GM10266 (cell line): ENCODE measurements at regions not wholly inside any gene's neighbourhood (a gene's known extent, or its start where the extent isn't known, plus 50 kb on each side); places are given as distances from the start of the nearest gene placed in this dataset.

Experiments
- DNase-seq: peaks from one replicate; pipeline ENCODE4 v3.0.0; 2012; ENCODE audit errors: extremely low spot score
- TF ChIP-seq, protein P1 (sequence below): IDR thresholded peaks from 2 replicates; pipeline ENCODE4 v1.5.1; 2012; ENCODE audit warnings: mild to moderate bottlenecking, low read depth; ENCODE audit not compliant: control insufficient read depth, insufficient read depth; ENCODE audit errors: missing control alignments

GRCh38 chr5:126074538-126074937 lies 348.7 kb upstream of the GRAMD2B start:
- TF ChIP-seq, protein P1, sequence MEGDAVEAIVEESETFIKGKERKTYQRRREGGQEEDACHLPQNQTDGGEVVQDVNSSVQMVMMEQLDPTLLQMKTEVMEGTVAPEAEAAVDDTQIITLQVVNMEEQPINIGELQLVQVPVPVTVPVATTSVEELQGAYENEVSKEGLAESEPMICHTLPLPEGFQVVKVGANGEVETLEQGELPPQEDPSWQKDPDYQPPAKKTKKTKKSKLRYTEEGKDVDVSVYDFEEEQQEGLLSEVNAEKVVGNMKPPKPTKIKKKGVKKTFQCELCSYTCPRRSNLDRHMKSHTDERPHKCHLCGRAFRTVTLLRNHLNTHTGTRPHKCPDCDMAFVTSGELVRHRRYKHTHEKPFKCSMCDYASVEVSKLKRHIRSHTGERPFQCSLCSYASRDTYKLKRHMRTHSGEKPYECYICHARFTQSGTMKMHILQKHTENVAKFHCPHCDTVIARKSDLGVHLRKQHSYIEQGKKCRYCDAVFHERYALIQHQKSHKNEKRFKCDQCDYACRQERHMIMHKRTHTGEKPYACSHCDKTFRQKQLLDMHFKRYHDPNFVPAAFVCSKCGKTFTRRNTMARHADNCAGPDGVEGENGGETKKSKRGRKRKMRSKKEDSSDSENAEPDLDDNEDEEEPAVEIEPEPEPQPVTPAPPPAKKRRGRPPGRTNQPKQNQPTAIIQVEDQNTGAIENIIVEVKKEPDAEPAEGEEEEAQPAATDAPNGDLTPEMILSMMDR, result no peak

GRCh38 chr5:126079266-126079665 lies 343.9 kb upstream of the GRAMD2B start:
- TF ChIP-seq, protein P1, result no peak
- DNase-seq, result no peak

More at GRCh38 chr5:126074538-126074937, 348.7 kb upstream of the GRAMD2B start:
- no peak for DNase-seq

DNA sequence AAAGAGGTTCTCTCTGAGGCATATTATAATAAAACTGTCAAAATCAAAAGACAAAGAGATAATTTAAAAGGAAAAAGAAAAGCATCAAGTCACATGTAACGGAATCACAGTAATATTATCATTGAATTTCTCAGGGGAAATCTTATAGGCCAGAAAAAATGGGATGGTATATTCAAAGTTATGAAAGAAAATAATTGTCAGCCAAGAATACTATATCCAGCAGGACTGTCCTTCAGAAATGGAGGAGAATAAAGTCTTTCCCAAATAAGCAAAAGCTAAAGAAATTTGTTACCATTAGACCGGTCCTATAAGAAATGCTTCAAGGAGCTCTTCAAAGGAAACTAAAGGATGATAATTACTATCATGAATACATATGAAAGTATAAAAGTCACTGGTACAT lies 342.0 kb upstream of the GRAMD2B start:
- TF ChIP-seq, protein P1, result no peak
- DNase-seq, result no peak

DNA sequence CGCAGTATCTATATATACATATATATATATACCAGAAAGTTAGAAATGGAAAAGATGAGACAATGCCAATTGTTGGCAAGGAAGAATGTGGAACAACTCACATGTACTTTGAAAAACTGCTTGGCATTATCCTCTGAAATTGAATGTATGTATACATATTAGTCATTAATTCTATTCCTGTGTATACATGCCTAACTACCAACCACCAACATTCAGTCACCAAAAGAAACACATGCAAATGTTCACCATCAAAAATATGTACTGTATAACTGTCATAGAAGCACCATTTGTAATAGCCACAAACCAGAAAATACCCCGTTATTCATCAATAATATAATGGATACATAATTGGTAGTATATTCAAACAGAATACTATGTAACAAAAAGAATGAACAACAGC lies 330.2 kb upstream of the GRAMD2B start:
- no peak for DNase-seq
- TF ChIP-seq, protein P1, result no peak

DNA sequence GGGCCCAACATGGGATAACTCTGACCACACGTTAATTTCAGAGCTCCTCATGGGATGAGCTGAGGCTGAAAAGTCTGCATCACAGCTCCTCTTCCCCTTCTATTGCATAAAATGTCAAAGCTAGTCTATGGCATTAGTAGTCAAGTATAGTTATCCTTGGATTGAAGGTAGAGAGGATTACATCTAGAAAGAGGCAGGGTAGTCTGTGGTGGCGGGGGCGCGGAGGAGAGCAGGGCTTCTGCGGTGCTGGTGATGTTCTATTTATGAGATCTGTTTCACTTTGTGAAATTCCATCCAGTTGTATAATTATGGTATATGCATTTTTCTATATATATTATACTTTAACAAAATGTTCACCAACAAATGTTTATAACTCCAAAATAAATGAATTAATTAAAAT lies 329.5 kb upstream of the GRAMD2B start:
- TF ChIP-seq, protein P1, result no peak
- no peak for DNase-seq

DNA sequence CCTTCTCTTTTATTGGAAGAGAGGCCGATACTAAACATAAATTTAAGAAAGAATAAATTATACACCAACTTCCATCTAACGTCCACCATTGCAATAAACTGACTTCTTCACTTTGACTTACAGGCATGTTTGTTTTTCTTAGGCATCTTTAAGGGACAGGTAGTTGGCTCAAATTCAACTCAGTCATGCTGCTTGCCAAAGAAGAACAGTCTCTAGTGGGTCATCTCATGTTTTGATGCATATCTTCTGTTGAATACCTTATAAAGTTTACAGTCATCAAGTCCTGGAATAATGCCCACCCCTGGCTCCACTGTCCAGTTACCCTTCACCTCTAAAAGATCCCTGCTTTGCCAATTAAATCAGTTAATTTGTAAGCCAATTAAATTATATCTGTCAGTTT lies 328.2 kb upstream of the GRAMD2B start:
- DNase-seq, result no peak
- TF ChIP-seq, protein P1, result no peak

DNA sequence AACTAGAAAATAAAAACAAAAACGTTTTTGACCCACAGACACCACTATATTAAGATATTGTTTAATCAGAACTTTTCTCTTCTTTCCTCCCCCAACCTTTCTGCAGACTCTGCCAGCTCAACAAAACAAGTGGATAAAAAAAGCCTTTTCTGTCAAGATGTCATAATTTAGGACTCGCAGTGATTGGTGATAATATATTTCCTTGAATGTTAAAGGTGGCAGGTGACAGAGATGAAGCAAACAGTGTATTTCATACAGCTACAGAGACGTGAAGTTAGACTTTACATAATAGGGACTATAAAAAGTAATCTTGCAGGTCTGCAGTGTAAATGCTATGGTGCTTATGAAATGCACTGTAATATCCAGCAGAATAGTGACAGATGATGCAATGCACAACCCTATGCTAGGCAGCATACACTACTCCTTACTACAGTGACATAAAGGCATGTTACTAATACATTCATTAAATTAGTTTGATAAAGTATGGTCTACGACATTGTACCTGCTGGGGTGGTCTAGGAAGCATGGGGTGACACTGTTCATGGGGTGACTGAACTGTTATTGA lies 326.7 kb upstream of the GRAMD2B start:
- no peak for DNase-seq
- TF ChIP-seq, protein P1, result no peak
